ENCODE measurements at regions not wholly inside any gene's neighbourhood (a gene's known extent, or its start where the extent isn't known, plus 50 kb on each side); places are given as distances from the start of the nearest gene placed in this dataset.

GRCh38 chr5:164753434-164753833, 1248.0 kb downstream of the MAT2B start (continued):
- TF ChIP-seq NR2F6 (IDR thresholded peaks at IDR 0.05) (no peak), NR2F6 (CRISPR knock-in tag; IDR thresholded peaks at IDR 0.05) (no peak), PRPF4 (IDR thresholded peaks at IDR 0.05; ENCODE audit: low read depth, low read length, poor library complexity, severe bottlenecking) (no peak)

GRCh38 chr5:164763206-164763605, 1257.8 kb downstream of the MAT2B start:
- intact Hi-C loops (cut with micrococcal nuclease; ENCODE audit: unreplicated experiment) (no loop called here), in situ Hi-C loops (cut with HindIII; ENCODE audit: extremely low pct_ligation_motif_present, low pct_unique_long_range_greater_than_20kb) (no loop called here)
- H3K4me3 ChIP-seq (replicated peaks in 1 of 3; ENCODE audit: insufficient read depth in 1 of 3, low read depth in 2 of 3, low read length in 3 of 3): no peak overlapping the region
- no peak for DNase-seq (ENCODE audit: low spot score)
- no peak for FAIRE-seq
- POLR2A ChIA-PET: no interaction called here
- H4K20me1 ChIP-seq (ENCODE audit: insufficient read depth, low read length): no peaks in the 10 kb centered on the region
- H3K27ac ChIP-seq (ENCODE audit: extremely low read length, insufficient read depth, low read length): no peak overlapping the region
- no peak overlapping the region for H3K9ac ChIP-seq (ENCODE audit: insufficient read depth, low read depth, low read length)
- ATAC-seq: no peak
- H3K27me3 ChIP-seq (ENCODE audit: control insufficient read depth in 1 of 2, insufficient read depth in 2 of 2, low read length in 2 of 2): no peaks in the 10 kb centered on the region
- H3K36me3 ChIP-seq (replicated peaks in 1 of 2; ENCODE audit: control insufficient read depth in 1 of 2, insufficient read depth in 2 of 2, low read length in 2 of 2): no peaks in the 10 kb centered on the region
- H3K9me3 ChIP-seq (ENCODE audit: low read length): peaks cover 61% of the 10 kb centered on the region
- H3K4me2 ChIP-seq (ENCODE audit: low read depth, low read length): no peak overlapping the region
- no peaks in the 10 kb centered on the region for H3K4me1 ChIP-seq (ENCODE audit: insufficient read depth, low read length)
- no peak for TF ChIP-seq E2F2 (CRISPR knock-in tag; IDR thresholded peaks at IDR 0.05; ENCODE audit: borderline replicate concordance)
- no peak for TF ChIP-seq KAT8 (CRISPR knock-in tag; IDR thresholded peaks at IDR 0.05)
- no peak for TF ChIP-seq FOXP4 (CRISPR knock-in tag; IDR thresholded peaks at IDR 0.05)
- TF ChIP-seq ZNF558 (CRISPR knock-in tag; IDR thresholded peaks at IDR 0.05; ENCODE audit: borderline replicate concordance): no peak
- no peak for TF ChIP-seq ZBTB39 (CRISPR knock-in tag; IDR thresholded peaks at IDR 0.05)
- H3K79me2 ChIP-seq (ENCODE audit: insufficient read depth, low read length): no peaks in the 10 kb centered on the region
- H2AFZ ChIP-seq (ENCODE audit: low read length): no peak overlapping the region
- no TSS peak for BruUV-seq (replicated peaks)
- WGBS (ENCODE audit: low lambda C conversion rate): 77% methylated on average over 2 of the region's 2 CpGs
- CTCF ChIA-PET (ENCODE audit: low intra/inter-chr PET ratio, low total read pairs): no interaction called here
